Sciatic nerve (tissue), 2 donors: ENCODE measurements at regions not wholly inside any gene's neighbourhood (a gene's known extent, or its start where the extent isn't known, plus 50 kb on each side); places are given as distances from the start of the nearest gene placed in this dataset.
A peak's percentile ranks its signal among the peaks of the same experiment; 100 is the strongest.
"Not testable (repeated sequence)": the region's sequence is repeated elsewhere in the genome, so short reads cannot be mapped to it uniquely, and the experiment has no call there.

Source experiments
- ATAC-seq: fragments of 200-7000 bp; cut with Tn5 transposase; one replicate; pipeline ENCODE4 v1.9.1; 2020; ENCODE audit warnings: mild to moderate bottlenecking, moderate library complexity
- DNase-seq: peaks from one replicate; pipeline ENCODE4 v3.0.0-alpha.2; 2020; ENCODE audit warnings: low spot score
- intact Hi-C: fragments of 100-400 bp; cut with DNase I; formaldehyde crosslinking; loops from one replicate; pipeline ENCODE4 v1.14.2; 2022
- donor health status: DM: no; HTN: no; CAD: no.
- donor health status: DM: no; HTN: no; CAD: no.

GRCh38 chr2:18046558-18047212 lies 168.2 kb downstream of the KCNS3 start:
- intact Hi-C loops = no loop called here
- no peak for DNase-seq
- ATAC-seq = peak; percentile 77

GRCh38 chr2:18046017-18046416 lies 167.6 kb downstream of the KCNS3 start:
- ATAC-seq (no peak), DNase-seq (no peak)
- intact Hi-C loops = no loop called here

- no peak for ATAC-seq
- intact Hi-C loops = no loop called here
Measured at GRCh38 chr2:18045230-18045629, 166.8 kb downstream of the KCNS3 start.

GRCh38 chr2:18017381-18017780 lies 138.9 kb downstream of the KCNS3 start:
- ATAC-seq = not testable (repeated sequence)

More at GRCh38 chr2:18045230-18045629, 166.8 kb downstream of the KCNS3 start:
- no peak for DNase-seq

GRCh38 chr2:18009891-18010290 lies 131.4 kb downstream of the KCNS3 start:
- DNase-seq (no peak), ATAC-seq (no peak)
- intact Hi-C loops = no loop called here

More at GRCh38 chr2:18017381-18017780, 138.9 kb downstream of the KCNS3 start:
- DNase-seq, intact Hi-C loops: not testable (repeated sequence)

GRCh38 chr2:18005411-18005810 lies 126.9 kb downstream of the KCNS3 start:
- intact Hi-C loops = no loop called here
- DNase-seq (no peak), ATAC-seq (no peak)

- no peak for DNase-seq
- intact Hi-C loops = no loop called here
Measured at GRCh38 chr2:18001671-18002070, 123.2 kb downstream of the KCNS3 start.

GRCh38 chr2:17996978-17997377 lies 118.5 kb downstream of the KCNS3 start:
- intact Hi-C loops = no loop called here
- DNase-seq (no peak), ATAC-seq (no peak)

More at GRCh38 chr2:18001671-18002070, 123.2 kb downstream of the KCNS3 start:
- no peak for ATAC-seq

- intact Hi-C loops = no loop called here
- ATAC-seq (no peak), DNase-seq (no peak)
Measured at GRCh38 chr2:17995593-17995992, 117.1 kb downstream of the KCNS3 start.
